ENCODE measurements at regions not wholly inside any gene's neighbourhood (a gene's known extent, or its start where the extent isn't known, plus 50 kb on each side); places are given as distances from the start of the nearest gene placed in this dataset.

DNA sequence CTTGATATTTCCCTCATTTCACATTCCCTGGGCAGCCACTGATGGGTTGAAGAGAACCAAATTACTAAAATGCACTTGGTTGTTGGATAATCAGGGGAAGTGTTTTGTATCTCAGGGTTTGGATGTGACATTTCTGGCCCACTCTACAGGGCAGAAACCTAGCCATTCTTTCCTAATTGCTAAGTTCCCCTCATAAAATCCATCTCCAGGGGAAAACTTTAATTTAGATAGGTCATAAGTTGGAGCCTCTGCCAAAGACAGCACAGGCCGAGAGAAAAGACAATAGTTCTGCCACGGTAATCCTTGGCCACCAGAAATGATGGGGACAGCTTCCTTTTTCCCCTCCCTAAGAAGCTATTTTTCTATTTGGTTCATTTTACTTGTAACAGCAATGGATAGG lies 192.7 kb upstream of the C1QTNF7 start:
- no peak for TF ChIP-seq POLR2A (IDR thresholded peaks at IDR 0.05)
- TF ChIP-seq, protein P1, sequence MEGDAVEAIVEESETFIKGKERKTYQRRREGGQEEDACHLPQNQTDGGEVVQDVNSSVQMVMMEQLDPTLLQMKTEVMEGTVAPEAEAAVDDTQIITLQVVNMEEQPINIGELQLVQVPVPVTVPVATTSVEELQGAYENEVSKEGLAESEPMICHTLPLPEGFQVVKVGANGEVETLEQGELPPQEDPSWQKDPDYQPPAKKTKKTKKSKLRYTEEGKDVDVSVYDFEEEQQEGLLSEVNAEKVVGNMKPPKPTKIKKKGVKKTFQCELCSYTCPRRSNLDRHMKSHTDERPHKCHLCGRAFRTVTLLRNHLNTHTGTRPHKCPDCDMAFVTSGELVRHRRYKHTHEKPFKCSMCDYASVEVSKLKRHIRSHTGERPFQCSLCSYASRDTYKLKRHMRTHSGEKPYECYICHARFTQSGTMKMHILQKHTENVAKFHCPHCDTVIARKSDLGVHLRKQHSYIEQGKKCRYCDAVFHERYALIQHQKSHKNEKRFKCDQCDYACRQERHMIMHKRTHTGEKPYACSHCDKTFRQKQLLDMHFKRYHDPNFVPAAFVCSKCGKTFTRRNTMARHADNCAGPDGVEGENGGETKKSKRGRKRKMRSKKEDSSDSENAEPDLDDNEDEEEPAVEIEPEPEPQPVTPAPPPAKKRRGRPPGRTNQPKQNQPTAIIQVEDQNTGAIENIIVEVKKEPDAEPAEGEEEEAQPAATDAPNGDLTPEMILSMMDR (IDR thresholded peaks at IDR 0.05), result no peak
- TF ChIP-seq POLR2AphosphoS5 (IDR thresholded peaks at IDR 0.05), result no peak
- TF ChIP-seq EP300 (IDR thresholded peaks at IDR 0.05), result no peak
